ENCODE measurements at regions not wholly inside any gene's neighbourhood (a gene's known extent, or its start where the extent isn't known, plus 50 kb on each side); places are given as distances from the start of the nearest gene placed in this dataset.

- no peak for DNase-seq (ENCODE audit: low read depth)
Observed at GRCh38 chr18:72470391-72470790, 73.8 kb downstream of the CBLN2 start.

GRCh38 chr18:72468021-72468710, 76.0 kb downstream of the CBLN2 start:
- DNase-seq (ENCODE audit: low read depth), result no peak

GRCh38 chr18:72460210-72460680, 83.9 kb downstream of the CBLN2 start:
- no peak for DNase-seq (ENCODE audit: low read depth)

GRCh38 chr18:72458271-72458670, 85.9 kb downstream of the CBLN2 start:
- DNase-seq (ENCODE audit: low read depth), result no peak

- DNase-seq (ENCODE audit: low read depth), result no peak
Observed at GRCh38 chr18:72456802-72457201, 87.3 kb downstream of the CBLN2 start.

GRCh38 chr18:72452328-72452727, 91.8 kb downstream of the CBLN2 start:
- DNase-seq (ENCODE audit: low read depth), result no peak

GRCh38 chr18:72444798-72445155, 99.4 kb downstream of the CBLN2 start:
- DNase-seq (ENCODE audit: low read depth), result no peak

- no peak for DNase-seq (ENCODE audit: low read depth)
Observed at GRCh38 chr18:72444111-72444797, 99.9 kb downstream of the CBLN2 start.

GRCh38 chr18:72436401-72436800, 107.7 kb downstream of the CBLN2 start:
- DNase-seq (ENCODE audit: low read depth), result no peak

- DNase-seq (ENCODE audit: low read depth), result no peak
Observed at GRCh38 chr18:72433756-72434155, 110.4 kb downstream of the CBLN2 start.

- DNase-seq (ENCODE audit: low read depth), result no peak
Observed at GRCh38 chr18:72427721-72428120, 116.4 kb downstream of the CBLN2 start.

GRCh38 chr18:72419914-72420313, 124.2 kb downstream of the CBLN2 start:
- no peak for DNase-seq (ENCODE audit: low read depth)

- no peak for DNase-seq (ENCODE audit: low read depth)
Observed at GRCh38 chr18:72412927-72413326, 131.2 kb downstream of the CBLN2 start.

- DNase-seq (ENCODE audit: low read depth), result no peak
Observed at GRCh38 chr18:72411261-72411660, 132.9 kb downstream of the CBLN2 start.

GRCh38 chr18:72410399-72410798, 133.7 kb downstream of the CBLN2 start:
- no peak for DNase-seq (ENCODE audit: low read depth)

- no peak for DNase-seq (ENCODE audit: low read depth)
Observed at GRCh38 chr18:72409903-72410302, 134.2 kb downstream of the CBLN2 start.

- DNase-seq (ENCODE audit: low read depth), result no peak
Observed at GRCh38 chr18:72407048-72407447, 137.1 kb downstream of the CBLN2 start.

GRCh38 chr18:72391951-72392350, 152.2 kb downstream of the CBLN2 start:
- DNase-seq (ENCODE audit: low read depth), result no peak

- DNase-seq (ENCODE audit: low read depth), result no peak
Observed at GRCh38 chr18:72391427-72391826, 152.7 kb downstream of the CBLN2 start.

GRCh38 chr18:72378016-72378415, 166.1 kb downstream of the CBLN2 start:
- DNase-seq (ENCODE audit: low read depth), result no peak

- no peak for DNase-seq (ENCODE audit: low read depth)
Observed at GRCh38 chr18:72376256-72376655, 167.9 kb downstream of the CBLN2 start.

- no peak for DNase-seq (ENCODE audit: low read depth)
Observed at GRCh38 chr18:72375618-72376017, 168.5 kb downstream of the CBLN2 start.

- no peak for DNase-seq (ENCODE audit: low read depth)
Observed at GRCh38 chr18:72372076-72372475, 172.1 kb downstream of the CBLN2 start.

- no peak for DNase-seq (ENCODE audit: low read depth)
Observed at GRCh38 chr18:72368308-72368707, 175.8 kb downstream of the CBLN2 start.
